ENCODE measurements at regions not wholly inside any gene's neighbourhood (a gene's known extent, or its start where the extent isn't known, plus 50 kb on each side); places are given as distances from the start of the nearest gene placed in this dataset.

- DNase-seq (ENCODE audit: low read depth in 2 of 2): no peak
These were observed 460.1 kb upstream of the SLIT2 start for GRCh38 chr4:19791422-19792123.

- DNase-seq (ENCODE audit: low read depth in 2 of 2): no peak
These were observed 465.1 kb upstream of the SLIT2 start for GRCh38 chr4:19786616-19787015.

- DNase-seq (ENCODE audit: low read depth in 2 of 2): no peak
These were observed 468.0 kb upstream of the SLIT2 start for GRCh38 chr4:19783667-19784223.

- no peak for DNase-seq (ENCODE audit: low read depth in 2 of 2)
These were observed 470.8 kb upstream of the SLIT2 start for GRCh38 chr4:19780871-19781270.

- no peak for DNase-seq (ENCODE audit: low read depth in 2 of 2)
These were observed 474.8 kb upstream of the SLIT2 start for GRCh38 chr4:19776929-19777328.

GRCh38 chr4:19776021-19776459, 475.7 kb upstream of the SLIT2 start:
- no peak for DNase-seq (ENCODE audit: low read depth in 2 of 2)

GRCh38 chr4:19774690-19775256, 476.9 kb upstream of the SLIT2 start:
- no peak for DNase-seq (ENCODE audit: low read depth in 2 of 2)

- no peak for DNase-seq (ENCODE audit: low read depth in 2 of 2)
These were observed 479.1 kb upstream of the SLIT2 start for GRCh38 chr4:19772581-19772980.

- no peak for DNase-seq (ENCODE audit: low read depth in 2 of 2)
These were observed 495.0 kb upstream of the SLIT2 start for GRCh38 chr4:19756661-19757060.

- no peak for DNase-seq (ENCODE audit: low read depth in 2 of 2)
These were observed 499.1 kb upstream of the SLIT2 start for GRCh38 chr4:19752599-19752998.

GRCh38 chr4:19748519-19749479, 502.9 kb upstream of the SLIT2 start:
- no peak for DNase-seq (ENCODE audit: low read depth in 2 of 2)

GRCh38 chr4:19746377-19746776, 505.3 kb upstream of the SLIT2 start:
- no peak for DNase-seq (ENCODE audit: low read depth in 2 of 2)

- DNase-seq (ENCODE audit: low read depth in 2 of 2): no peak
These were observed 508.5 kb upstream of the SLIT2 start for GRCh38 chr4:19743115-19743638.

- DNase-seq (ENCODE audit: low read depth in 2 of 2): no peak
These were observed 512.5 kb upstream of the SLIT2 start for GRCh38 chr4:19739101-19739651.

GRCh38 chr4:19736968-19737756, 514.5 kb upstream of the SLIT2 start:
- DNase-seq (ENCODE audit: low read depth in 2 of 2): no peak

GRCh38 chr4:19735012-19735411, 516.7 kb upstream of the SLIT2 start:
- no peak for DNase-seq (ENCODE audit: low read depth in 2 of 2)

GRCh38 chr4:19729886-19730651, 521.6 kb upstream of the SLIT2 start:
- DNase-seq (ENCODE audit: low read depth in 2 of 2): no peak

GRCh38 chr4:19728773-19729172, 522.9 kb upstream of the SLIT2 start:
- no peak for DNase-seq (ENCODE audit: low read depth in 2 of 2)

- no peak for DNase-seq (ENCODE audit: low read depth in 2 of 2)
These were observed 524.6 kb upstream of the SLIT2 start for GRCh38 chr4:19727141-19727540.

GRCh38 chr4:19725130-19725529, 526.6 kb upstream of the SLIT2 start:
- DNase-seq (ENCODE audit: low read depth in 2 of 2): no peak

Measured in stimulated activated CD4-positive, alpha-beta T cell treated with anti-CD3 and anti-CD28 coated beads, Interleukin-12 subunit alpha, Interleukin-12 subunit beta, amount 100 ng/mL, for 24 hours (primary cell).